Fibroblast of gingiva (primary cell): ENCODE measurements at regions not wholly inside any gene's neighbourhood (a gene's known extent, or its start where the extent isn't known, plus 50 kb on each side); places are given as distances from the start of the nearest gene placed in this dataset.

Experiments
- DNase-seq: peaks from one replicate; pipeline ENCODE4 v3.0.0-alpha.2; 2011; ENCODE audit warnings: low read depth

DNA sequence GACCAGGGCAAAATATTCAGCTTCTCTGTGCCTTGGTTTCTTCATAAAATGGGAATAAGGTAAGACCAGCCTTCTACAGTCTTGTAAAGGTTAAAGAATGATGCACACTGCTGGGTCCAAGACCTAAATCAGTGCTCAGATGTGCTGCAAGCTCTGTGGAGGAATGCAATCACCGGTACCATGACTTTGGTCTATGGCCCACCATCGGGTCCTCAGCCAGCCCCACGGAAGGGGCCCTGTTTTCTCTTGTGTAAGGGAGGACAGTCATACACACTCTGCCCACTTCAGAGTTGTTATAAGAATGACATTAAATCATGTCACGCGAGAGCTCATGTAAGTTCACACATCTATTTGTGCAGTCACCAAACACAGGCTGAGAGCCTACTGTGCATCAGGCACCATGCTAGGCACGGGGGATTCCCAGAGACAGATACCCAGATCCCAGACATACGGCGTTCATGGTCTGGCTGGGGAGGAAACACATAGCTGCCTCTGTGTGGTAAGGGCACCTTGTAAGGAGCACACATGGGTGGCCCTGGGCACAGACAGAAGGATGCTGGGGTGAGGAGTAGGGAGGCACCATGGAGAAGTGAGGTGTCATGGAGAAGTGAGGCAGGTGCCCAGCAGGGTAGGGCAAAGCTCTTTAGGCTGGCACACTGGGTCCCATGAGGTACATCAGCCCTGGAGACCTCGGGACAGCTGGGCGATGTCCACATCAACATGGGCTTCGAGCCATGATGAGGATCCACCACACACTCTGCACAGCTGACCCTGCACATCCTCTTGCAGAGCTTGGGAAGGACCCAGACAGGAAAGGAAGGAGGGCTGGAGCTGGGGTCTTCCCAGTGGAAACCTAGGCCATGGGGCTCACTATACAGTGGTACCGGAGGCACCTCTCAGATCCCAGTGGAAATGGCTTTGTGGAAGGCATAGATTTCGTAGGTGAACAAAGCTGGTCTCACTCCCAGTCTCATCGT lies 190.4 kb upstream of the DIO3 start:
- DNase-seq, result no peak

DNA sequence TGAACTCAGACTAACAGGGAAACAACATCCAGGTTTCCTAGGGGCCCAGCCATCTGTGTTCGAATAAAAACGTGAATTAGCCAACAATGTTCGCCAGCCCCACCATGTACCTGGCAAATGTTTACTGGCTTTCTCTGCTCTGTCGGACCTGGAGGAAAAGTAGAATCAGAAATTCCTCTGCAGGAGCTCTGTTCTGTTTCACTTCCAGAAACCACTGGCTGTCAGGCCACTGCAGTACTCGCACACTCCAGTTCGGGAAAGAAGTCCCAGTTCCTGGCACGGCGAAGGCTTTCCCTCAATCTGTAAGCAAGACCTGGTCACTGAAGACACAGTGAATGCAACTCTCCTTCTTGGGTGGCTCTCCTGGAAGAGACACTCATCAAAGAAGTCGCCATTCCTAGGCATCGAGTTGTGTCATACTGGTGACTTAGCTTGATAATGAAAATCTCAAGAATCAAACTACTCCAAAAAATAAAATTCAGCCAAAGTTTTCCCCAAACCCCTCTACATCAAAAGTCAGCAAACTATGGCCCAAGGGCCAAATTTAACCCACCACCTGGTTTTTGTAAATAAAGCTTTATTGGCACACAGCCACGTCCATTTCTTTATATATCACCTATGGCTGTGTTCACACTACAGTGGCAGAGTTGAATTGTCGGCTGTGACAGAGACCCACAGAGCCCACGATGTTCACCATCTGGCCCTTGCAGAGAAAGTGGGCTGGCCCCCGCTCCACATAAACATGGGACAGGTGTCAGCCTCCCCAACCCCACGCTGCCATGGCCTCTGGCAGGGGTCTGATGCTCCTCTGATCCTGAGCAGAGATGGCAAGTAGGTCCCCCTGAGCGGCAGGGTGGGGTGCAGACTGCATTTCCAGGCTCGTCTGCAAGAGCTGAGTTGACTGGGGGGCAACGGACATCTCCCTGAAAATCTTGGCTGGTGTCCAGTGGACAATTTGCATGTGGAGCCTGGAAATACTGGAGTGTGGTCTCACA lies 189.2 kb upstream of the DIO3 start:
- DNase-seq, result no peak

DNA sequence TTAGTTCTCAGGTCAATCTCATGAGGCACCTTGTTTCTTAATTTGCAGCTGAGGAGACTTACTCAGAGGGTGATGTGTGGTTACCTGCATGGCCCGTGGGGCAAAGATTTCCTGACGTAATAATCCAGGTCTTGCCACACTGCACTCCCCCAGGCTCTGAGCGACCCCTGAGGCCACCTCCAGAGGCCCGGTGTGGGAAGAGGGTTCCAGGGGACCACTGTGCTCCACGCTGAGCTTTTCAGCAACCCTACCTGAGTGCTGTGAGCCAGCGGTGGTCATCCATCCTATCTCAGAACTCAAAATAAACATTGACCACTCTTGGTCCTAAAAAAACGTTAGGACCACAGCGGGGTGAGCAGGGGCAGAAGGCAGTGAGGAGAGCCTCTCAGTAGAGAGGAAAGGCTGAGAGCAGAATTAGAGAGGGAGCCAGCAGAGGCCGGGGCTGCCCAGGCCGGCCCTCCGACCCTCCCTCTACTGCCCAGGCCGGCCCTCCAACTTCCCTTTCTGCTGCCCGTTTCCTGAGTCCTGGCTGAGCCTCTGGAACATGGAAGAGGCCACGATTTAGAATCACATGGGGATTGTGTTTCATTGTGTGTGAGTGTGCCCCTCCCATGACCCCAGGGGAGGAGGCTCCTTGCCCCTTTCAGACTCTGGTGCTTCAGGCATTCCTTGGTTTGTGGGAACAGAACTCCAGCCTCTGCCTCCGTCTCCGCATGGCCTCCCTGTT lies 188.2 kb upstream of the DIO3 start:
- DNase-seq, result no peak

DNA sequence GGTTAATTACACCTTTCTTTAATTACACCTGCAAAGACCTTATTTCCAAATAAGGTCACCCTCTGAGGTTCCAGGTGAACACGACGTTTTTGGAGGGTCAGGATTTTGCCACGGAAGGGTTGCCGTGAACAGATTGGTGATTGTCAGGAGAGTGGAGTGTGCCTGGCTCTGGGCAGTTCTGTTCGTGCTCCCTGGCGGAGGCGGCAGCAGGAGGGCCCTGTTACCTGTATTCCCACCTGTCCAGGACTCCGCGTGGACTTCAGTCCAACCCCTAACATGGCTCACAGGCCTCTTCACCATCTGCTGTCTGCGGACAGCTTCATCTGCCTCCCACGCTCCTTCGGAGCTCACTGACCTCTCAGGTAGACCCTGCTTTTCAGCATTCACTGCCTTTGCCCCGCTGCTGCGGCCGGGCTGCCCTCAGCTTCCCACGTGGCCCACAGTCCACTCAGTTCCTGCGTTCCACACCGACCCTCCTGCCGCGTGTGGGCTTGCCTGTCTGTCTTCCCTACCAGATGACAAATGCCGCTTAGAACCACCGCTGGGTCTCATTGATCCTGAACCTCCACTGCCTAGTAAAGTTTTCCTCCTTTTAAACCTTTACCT lies 187.5 kb upstream of the DIO3 start:
- no peak for DNase-seq

DNA sequence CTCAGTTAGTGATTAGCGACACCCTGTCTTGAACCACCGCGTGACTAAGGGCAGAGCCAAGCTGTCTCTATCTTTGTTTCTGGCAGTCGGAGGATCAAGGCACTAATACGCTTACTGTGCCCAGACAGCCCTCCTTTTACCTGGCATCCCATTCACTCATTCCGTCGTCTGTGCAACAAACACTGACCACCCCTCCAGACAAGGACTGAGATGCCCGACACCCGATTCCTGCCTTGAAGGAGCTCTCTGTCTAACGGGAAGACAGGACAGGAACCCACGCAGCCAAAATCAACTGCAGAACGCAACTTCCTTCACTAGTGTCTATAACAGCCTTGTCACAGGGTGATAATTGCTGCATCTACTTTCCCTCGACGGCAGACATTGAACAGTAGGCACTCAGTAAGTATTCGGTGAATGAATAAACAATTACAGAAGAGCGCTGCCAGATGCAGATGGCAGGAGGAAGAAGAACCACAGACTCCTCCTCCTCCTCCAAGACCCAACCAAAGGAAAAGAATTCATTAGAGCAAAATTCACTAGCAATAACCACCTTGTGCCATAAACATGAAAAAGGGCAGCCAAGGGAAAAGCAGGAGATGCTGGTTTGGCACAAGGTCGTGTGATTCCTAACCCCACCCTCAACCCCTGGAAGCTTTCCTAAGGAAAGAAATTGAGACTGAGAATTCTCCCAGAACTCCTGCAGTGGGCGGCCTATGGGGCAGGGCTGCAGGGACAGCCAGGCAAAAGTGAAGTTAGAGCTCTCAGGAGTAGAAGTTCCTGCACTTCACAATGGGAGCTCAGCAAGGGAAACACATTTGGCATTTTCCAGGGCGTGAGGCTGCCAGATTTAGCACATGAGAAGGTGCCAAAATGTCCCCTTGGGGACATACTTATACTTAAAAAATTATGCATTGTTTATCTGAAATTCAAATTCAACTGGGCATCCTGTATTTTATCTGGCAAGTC lies 186.6 kb upstream of the DIO3 start:
- DNase-seq, result no peak

DNA sequence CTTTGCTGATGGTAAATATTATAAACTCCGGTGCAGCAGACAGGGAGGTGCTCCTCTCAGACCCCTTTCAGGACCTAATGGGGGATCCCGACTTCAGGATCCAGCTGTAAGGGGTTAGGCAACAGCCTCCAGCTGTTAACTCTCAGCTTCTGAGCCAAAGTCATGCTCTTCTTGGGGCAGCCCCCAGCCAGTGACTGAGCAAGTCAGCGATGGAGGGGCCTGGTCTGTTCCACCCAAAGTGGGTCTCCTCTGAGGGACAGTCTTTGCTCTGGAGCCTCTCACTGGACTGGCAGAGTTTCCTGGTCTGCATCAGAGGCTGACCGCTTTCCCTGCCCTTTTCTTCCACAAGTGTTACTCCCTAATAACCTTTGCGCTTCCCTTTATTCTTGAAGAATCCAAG lies 184.2 kb upstream of the DIO3 start:
- DNase-seq, result no peak

DNA sequence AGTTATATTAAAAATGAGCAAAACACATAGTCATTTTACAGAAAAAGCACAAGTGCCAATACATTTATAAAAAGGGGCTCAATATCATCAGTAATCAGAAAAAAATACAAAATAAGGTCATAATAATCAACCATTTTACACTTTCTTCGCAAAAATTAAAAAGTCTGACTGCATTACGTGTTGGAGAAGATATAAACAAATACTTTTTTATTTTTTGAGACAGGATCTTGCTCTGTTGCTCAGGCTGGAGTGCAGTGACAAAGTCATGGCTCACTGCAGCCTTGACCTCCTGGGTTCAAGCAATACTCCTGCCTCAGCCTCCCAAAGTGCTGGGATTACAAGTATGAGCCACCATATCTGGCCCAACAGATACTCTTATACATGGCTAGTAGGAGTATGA lies 181.5 kb upstream of the DIO3 start:
- DNase-seq, result no peak

DNA sequence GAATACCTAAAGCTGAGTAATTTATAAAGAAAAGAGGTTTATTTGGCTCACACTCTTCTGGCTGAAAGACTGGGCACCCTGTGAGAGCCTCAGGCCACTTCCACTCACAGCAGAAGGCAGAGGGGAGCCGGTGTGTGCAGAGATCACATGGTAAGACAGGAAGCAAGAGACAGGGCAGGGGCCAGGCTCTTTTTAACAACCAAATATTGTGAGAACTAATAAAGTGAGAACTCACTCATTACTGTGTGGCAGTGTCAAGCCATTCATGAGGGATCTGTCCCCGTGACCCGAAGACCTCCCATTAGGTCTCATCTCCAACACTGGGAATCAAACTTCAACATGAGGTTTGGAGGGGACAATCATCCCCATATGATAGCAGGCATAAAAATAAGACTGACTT lies 180.8 kb upstream of the DIO3 start:
- no peak for DNase-seq

DNA sequence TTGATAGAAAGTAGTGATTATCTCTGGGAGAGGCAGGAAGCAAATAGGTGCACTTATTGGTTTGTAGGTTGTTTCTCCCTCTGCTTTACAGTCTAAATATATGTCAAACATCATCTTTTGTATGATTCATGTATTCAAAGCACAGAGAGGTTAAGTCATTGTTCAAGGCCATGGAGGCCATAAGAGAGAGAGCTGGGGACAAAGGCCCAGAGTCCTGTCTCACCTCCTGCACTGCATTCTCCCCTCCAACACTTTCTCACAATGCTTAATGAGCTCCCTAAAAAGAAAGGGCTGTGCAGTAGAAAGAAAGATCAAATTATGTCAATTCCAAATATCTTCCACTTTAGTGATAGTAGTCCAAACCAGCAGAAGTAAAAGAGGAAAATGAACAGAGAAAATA lies 180.4 kb upstream of the DIO3 start:
- no peak for DNase-seq

DNA sequence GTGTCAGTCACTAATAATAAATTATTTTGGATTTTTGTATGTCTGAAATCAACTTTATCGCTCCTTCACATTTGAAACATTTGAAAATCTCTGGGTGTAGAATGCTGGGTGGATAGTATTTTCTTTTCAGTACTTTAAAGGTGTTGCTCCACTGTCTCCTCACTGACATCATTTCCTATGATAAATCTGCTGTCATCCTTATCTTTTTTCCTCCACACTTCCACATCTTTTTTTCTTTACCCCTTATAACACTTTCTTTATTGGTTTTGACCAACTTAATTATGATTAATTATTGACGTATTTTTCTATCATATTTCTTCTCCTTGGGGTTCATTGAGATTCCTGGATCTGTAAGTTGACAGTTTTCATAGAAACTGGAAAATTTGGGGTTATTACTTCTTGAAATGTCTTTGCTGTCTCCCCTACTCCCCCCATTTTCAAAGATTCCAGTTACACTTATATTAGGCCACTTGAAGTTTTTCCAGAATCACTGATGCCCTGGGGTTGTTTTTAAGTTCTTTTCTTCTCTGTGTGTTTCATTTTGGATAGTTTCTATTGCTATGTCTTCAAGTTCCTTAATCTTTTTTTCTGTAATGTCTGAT lies 177.5 kb upstream of the DIO3 start:
- DNase-seq, result no peak

DNA sequence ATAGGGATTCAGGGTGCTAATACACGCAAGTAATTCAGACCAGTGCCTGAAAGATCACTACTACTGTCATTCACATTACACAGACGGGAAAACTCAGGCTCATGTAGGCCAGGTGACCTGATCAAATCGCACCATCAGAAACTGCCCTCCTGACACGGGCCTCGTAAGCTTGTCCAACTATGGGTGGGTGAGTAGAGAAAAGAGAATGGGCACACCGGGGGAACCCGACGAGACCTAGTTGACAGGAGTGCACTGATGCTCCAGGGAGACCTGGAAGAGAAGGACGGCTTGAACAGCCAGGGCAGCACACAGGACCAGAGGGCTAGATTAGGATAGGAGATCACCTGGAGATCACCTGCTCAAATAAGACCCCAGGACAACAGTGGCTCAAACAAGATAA lies 166.9 kb upstream of the DIO3 start:
- no peak for DNase-seq

DNA sequence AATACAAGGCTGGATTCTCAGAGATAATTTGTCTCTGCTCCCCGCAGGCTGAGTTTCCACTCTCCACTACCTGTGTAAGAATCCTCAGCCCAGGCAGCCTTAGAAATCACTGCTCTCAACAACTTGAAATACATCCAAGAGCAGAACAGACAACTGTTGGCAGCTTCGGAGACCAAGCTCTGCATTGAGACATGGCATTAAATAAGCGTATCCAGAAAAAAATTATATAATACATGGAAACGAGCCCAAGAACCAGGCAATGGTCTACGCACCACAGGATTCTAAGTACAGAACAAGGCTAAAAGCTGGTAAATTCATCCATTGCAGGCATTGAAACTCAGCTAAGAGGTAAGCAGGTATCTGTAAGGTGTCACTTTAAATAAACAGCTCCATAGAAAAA lies 165.5 kb upstream of the DIO3 start:
- DNase-seq, result no peak

DNA sequence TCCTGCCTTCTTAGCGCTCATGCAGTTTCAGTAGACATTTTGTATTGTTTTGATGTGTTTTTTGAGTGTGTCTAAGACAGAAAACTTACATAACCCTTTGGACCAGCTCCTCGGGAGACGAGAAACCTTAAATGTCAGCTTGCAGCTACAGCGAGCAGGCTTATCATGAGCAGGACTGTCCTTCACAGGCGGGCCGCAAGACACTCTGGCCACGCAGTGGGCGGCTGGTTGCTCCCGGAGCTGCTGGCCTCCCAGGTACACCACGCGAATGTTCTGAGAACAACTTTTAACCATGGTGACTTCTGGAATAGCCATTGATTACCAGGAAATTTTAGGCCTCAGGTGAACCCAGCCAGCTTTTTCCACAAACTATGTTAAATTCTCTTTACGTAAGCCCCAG lies 164.1 kb upstream of the DIO3 start:
- DNase-seq, result no peak

DNA sequence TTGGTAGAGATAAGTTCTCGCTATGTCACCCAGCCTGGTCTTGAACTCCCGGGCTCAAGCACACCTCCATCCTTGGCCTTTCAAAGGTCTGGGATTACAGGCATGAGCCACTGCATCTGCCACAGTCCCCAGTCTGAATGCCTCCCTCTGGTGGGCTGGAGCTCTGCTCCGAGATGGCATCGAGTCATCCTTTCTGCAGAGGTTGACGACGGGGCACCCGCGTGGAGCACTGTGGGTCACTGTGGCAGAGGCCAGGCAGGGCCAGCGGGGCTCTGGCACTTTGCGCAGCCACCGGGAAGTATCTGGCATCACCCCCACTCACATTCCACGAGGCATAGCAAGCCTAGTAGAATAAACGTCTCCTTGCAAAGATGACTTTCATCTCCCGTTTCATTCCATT lies 163.3 kb upstream of the DIO3 start:
- DNase-seq, result no peak

DNA sequence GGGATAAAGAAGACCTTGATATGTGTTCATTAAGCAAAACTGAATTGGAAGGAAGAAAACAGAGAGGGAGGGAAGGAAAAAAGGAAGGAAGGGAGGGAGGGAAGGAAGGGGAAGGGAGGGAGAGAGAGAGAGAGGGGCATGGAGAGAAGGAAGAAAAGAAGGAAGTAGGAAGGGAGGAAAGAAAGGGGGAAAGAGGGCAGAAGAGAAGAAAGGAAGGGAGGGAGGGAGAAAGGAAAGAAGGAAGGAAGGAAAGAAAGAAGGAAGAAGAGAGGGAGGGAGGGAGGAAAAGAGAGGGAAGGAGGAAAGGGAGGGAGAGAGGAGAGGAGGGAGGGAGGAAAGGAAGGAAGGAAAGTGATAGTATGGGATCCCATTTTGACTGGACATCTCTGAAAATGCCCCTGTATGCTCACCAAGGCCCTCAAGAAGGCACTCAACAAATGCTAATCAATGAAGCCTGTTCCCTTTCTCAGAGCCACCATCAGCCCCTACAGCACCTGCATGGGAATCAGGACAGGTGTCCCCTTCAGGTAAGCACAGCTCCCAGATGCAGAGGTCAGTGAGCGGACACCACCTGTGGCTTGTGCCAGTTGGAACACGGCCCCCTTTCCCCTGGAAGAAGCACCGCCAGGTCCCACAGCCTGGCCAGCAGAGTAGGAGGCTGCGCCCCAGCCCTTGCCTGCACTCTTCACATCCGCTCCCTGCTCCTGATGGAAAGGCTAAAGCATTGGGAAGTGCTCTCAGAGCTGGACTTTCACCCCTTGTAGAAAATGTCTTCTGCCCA lies 161.4 kb upstream of the DIO3 start:
- no peak for DNase-seq

DNA sequence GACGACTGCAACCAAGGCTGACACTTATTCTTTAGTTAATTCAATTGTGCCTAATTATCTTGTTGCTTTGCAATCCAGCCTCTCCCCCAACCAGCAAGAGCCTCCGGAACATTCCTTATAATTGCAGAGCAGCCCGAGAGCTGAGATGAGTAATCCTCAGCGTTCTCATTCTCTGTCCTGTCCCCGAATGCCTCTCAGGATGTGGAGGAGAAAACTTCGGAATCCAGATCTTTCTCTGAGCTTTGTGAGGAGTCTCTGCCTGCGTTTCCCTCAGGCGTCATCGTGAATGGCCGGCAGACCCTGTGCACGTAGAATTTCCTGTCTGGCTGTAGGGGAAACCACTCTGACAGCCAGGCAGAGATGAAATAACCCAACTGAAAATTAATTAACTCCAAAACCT lies 160.5 kb upstream of the DIO3 start:
- peak; percentile 30 for DNase-seq

DNA sequence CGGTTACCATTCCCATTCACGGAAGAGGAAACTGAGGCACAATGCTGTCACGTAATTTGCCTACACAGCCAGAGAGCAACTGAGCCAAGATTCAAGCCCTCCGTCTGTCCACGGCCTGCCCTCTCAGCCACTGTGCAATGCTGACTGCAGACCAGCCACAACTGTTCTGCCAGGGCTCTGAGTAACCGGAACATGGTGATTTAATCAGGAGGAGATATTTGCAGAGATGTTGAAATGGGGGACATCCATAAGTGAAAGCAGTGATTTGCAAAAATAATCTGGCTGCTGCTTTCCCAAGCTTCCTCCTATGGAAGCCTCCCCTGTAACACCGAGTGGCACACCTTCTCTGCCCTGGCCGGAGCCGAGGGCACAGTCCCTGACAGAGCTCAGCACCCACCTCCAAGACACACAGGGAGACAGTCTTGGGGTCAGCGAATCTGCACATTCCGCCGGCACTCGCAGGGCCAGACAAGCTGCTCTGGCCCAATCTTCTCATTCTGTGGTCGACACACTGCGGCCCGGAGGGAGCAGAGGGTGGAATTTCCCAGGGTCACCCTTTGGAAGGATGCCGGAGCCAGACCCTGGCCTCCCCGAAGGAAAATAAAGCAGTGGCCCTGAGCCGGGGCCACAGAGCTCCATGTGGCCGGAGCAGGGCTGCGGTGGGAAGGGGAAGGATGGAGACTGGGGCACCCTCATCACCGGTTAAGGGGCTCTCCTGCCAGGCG lies 158.2 kb upstream of the DIO3 start:
- DNase-seq, result peak; percentile 75

DNA sequence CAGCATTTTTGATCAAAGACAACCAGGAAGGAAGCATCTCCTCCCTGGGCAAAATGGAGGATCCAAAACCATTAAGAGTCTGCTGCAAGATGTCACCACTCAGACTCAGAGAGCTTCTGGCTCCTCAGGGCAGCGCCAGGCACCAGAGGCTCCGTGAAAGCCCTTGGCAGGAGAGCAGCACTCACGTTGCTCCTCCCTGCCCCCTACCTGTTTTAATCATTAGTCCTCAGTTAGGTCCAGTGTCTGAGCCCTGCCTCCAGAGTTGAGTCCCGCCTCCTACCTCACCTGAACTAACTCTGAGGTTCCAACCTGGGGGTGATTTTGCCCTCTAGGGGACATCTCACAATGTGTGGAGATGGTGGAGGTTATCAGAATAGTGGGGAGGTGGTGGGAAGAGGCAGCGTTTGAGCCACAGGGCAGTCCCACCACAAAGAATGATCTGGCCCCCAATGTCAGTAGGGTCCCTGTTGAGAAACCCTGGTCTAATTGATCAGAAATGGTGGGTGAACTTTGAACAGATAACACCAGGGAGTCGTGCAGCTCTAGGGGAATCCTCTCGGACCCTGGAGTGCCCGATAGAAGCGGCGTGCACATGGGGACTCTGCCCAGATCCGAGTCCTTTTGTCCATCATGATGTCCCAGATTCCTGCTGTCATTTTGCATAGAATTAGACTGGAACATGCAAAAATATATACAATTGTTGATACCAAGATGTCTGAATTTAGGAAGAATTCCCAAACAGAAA lies 156.7 kb upstream of the DIO3 start:
- no peak for DNase-seq
